IMR-90 (cell line): ENCODE measurements at regions not wholly inside any gene's neighbourhood (a gene's known extent, or its start where the extent isn't known, plus 50 kb on each side); places are given as distances from the start of the nearest gene placed in this dataset.

Experiments
- CEBPB ChIP-seq: IDR thresholded peaks from 2 replicates; pipeline ENCODE4 v1.6.1; 2012; ENCODE audit warnings: low read depth, low read length, improper control_type of control experiment
- MAFK ChIP-seq: IDR thresholded peaks from 2 replicates; pipeline ENCODE4 v1.6.1; 2012; ENCODE audit warnings: low read depth, low read length, improper control_type of control experiment
- MAZ ChIP-seq: IDR thresholded peaks from 2 replicates; pipeline ENCODE4 v1.6.1; 2012; ENCODE audit warnings: low read depth, mild to moderate bottlenecking, low read length, improper control_type of control experiment, moderate library complexity, borderline replicate concordance
- MXI1 ChIP-seq: IDR thresholded peaks from 2 replicates; pipeline ENCODE4 v1.6.1; 2012; ENCODE audit warnings: low read depth, mild to moderate bottlenecking, low read length, moderate library complexity, borderline replicate concordance
- NFE2L2 ChIP-seq: fragments of 150-350 bp; IDR thresholded peaks from 2 replicates; pipeline ENCODE4 v1.6.1; 2016; ENCODE audit warnings: low read depth, mild to moderate bottlenecking, low read length
- POLR2A ChIP-seq: IDR thresholded peaks from 2 replicates; pipeline ENCODE4 v1.6.1; 2012; ENCODE audit warnings: mild to moderate bottlenecking, low read depth, low read length
- RFX5 ChIP-seq: IDR thresholded peaks from 2 replicates; pipeline ENCODE4 v1.8.0; 2012; ENCODE audit warnings: low read depth, mild to moderate bottlenecking, low read length, moderate library complexity
- SMC3 ChIP-seq: fragments of 150-350 bp; IDR thresholded peaks from 2 replicates; pipeline ENCODE4 v1.6.1; 2016; ENCODE audit warnings: low read depth, mild to moderate bottlenecking, antibody characterized with exemption, low read length, moderate library complexity
- TF ChIP-seq, protein P1 (sequence below): conservative IDR thresholded peaks from 2 replicates; pipeline ENCODE4 v1.5.1; 2012; ENCODE audit warnings: mild to moderate bottlenecking, low read depth, low read length, improper control_type of control experiment
- TF ChIP-seq, protein P2 (sequence below): fragments of 150-350 bp; IDR thresholded peaks from 2 replicates; pipeline ENCODE4 v1.6.1; 2016; ENCODE audit warnings: low read depth, mild to moderate bottlenecking, low read length, moderate library complexity, borderline replicate concordance
- TF ChIP-seq, protein P3 (sequence below): fragments of 150-350 bp; IDR thresholded peaks from 2 replicates; pipeline ENCODE4 v1.6.1; 2017; ENCODE audit warnings: mild to moderate bottlenecking, antibody characterized with exemption, low read length, low read depth

DNA sequence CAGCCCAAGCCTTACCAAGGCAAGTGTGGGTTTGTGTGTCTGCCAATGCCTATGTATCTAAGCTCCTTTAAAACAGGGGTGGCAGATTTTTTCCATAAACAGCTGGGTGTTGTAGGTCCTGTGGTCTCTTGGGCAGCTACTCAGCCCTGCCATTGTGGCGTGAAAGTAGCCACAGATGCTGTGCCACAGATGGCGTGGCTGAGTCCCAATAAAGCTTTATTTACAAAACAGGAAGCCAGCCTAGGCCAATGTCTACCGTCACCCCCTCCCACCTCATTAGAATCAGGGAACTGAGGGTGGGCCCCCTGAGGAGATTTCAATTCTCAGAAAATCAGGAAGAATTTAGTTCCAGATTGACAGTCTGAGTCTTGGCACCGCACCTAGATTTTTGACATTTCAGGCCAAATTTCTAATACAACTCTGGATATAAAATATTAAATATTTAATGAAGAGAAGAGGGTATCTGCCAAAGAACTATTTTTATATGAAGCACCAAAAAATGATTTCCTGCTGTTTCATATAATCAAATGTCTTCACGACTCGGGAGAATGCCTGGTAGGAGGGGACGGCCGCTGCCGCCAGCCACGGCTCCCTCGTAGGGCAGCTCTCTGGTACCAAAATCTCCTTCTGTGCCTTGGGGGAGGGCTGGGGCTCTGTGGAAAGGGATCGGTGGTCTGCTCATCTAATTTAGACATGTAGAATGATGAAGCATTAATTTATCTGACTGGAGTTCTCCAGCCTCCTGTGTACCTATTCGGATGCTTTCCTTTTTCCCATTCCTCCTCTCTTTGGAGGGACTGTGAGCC, 420.9 kb downstream of the IRX2 start:
- TF ChIP-seq, protein P1, sequence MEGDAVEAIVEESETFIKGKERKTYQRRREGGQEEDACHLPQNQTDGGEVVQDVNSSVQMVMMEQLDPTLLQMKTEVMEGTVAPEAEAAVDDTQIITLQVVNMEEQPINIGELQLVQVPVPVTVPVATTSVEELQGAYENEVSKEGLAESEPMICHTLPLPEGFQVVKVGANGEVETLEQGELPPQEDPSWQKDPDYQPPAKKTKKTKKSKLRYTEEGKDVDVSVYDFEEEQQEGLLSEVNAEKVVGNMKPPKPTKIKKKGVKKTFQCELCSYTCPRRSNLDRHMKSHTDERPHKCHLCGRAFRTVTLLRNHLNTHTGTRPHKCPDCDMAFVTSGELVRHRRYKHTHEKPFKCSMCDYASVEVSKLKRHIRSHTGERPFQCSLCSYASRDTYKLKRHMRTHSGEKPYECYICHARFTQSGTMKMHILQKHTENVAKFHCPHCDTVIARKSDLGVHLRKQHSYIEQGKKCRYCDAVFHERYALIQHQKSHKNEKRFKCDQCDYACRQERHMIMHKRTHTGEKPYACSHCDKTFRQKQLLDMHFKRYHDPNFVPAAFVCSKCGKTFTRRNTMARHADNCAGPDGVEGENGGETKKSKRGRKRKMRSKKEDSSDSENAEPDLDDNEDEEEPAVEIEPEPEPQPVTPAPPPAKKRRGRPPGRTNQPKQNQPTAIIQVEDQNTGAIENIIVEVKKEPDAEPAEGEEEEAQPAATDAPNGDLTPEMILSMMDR, result no peak
- TF ChIP-seq, protein P2, sequence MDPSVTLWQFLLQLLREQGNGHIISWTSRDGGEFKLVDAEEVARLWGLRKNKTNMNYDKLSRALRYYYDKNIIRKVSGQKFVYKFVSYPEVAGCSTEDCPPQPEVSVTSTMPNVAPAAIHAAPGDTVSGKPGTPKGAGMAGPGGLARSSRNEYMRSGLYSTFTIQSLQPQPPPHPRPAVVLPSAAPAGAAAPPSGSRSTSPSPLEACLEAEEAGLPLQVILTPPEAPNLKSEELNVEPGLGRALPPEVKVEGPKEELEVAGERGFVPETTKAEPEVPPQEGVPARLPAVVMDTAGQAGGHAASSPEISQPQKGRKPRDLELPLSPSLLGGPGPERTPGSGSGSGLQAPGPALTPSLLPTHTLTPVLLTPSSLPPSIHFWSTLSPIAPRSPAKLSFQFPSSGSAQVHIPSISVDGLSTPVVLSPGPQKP, result no peak
- TF ChIP-seq POLR2A (no peak), CEBPB (no peak), MXI1 (no peak), SMC3 (no peak), MAFK (no peak), NFE2L2 (no peak), RFX5 (no peak), MAZ (no peak)
- TF ChIP-seq, protein P3, sequence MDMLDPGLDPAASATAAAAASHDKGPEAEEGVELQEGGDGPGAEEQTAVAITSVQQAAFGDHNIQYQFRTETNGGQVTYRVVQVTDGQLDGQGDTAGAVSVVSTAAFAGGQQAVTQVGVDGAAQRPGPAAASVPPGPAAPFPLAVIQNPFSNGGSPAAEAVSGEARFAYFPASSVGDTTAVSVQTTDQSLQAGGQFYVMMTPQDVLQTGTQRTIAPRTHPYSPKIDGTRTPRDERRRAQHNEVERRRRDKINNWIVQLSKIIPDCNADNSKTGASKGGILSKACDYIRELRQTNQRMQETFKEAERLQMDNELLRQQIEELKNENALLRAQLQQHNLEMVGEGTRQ, result no peak
